K562 (cell line): ENCODE measurements at regions not wholly inside any gene's neighbourhood (a gene's known extent, or its start where the extent isn't known, plus 50 kb on each side); places are given as distances from the start of the nearest gene placed in this dataset.

Source experiments
- ATAC-seq: fragments of 200-7000 bp; cut with Tn5 transposase; 3 replicates; pipeline ENCODE4 v1.9.1; 2020; ENCODE audit warnings: moderate library complexity
- BruUV-seq: library from RNA; stranded (reverse); fragments of 400-500 nt; replicated peaks from 2 replicates; lab custom pipeline; 2021; lab: Mats Ljungman, UMichigan
- CTCF ChIA-PET: fragments of 300-600 bp; formaldehyde crosslinking; extraction: SDS; loops from one replicate; lab custom pipeline; 2021; ENCODE audit warnings: low intra/inter-chr PET ratio; lab: Yijun Ruan, JAX
- POLR2A ChIA-PET: fragments of 300-600, 350-650 bp; sonication (Branson Sonifier 250); formaldehyde crosslinking; extraction: SDS; loops from one replicate; lab custom pipeline; 2021; ENCODE audit warnings: antibody characterized with exemption, inconsistent platforms; lab: Yijun Ruan, JAX
- DNase-seq, 4 experiments: peaks; one replicate each; pipeline versions ENCODE4 v3.0.0 to v3.0.0-alpha.2; 2011 to 2018; ENCODE audit warnings: low spot score in 3 of 4, mixed read lengths in 3 of 4; ENCODE audit errors: extremely low read depth in 1 of 4
- FAIRE-seq: peaks from 2 replicates; lab custom pipeline; 2011; peaks lifted over from hg19 to GRCh38; lab: Jason Lieb, UNC
- H2AFZ ChIP-seq: 2 replicates; pipeline ENCODE4 v1.6.0; 2011; ENCODE audit warnings: low read depth, low read length, control low read depth, inconsistent platforms
- H3K27ac ChIP-seq: fragments of 200-600 bp; 3 replicates; pipeline ENCODE4 v1.8.0; 2011; ENCODE audit warnings: low read depth, mild to moderate bottlenecking, control low read depth, inconsistent platforms, low read length, moderate library complexity, mixed read lengths; ENCODE audit errors: extremely low read depth
- H3K27me3 ChIP-seq, 2 experiments: fragments of 300-600 bp in 1 of 2; 2 replicates in 1 of 2; 3 replicates in 1 of 2; pipeline versions ENCODE4 v1.6.0 to v1.8.0; 2011; ENCODE audit warnings: inconsistent platforms in 2 of 2, low read length in 2 of 2, mild to moderate bottlenecking in 1 of 2, mixed read lengths in 1 of 2, moderate library complexity in 1 of 2; ENCODE audit not compliant: control insufficient read depth in 2 of 2, insufficient read depth in 2 of 2
- H3K36me3 ChIP-seq: fragments of 300-600 bp; 3 replicates; pipeline ENCODE4 v1.8.0; 2011; ENCODE audit warnings: mild to moderate bottlenecking, low read length, inconsistent platforms; ENCODE audit not compliant: control insufficient read depth, insufficient read depth
- H3K4me1 ChIP-seq, 2 experiments: fragments of 200-600 bp in 1 of 2; replicated peaks in 1 of 2; 2 replicates in 1 of 2; 3 replicates in 1 of 2; pipeline versions ENCODE4 v1.5.1 to v1.8.0; 2011; ENCODE audit warnings: inconsistent platforms in 2 of 2, low read length in 2 of 2, mild to moderate bottlenecking in 1 of 2, mixed read lengths in 1 of 2, moderate library complexity in 1 of 2; ENCODE audit not compliant: control insufficient read depth in 2 of 2, insufficient read depth in 2 of 2
- H3K4me2 ChIP-seq: 2 replicates; pipeline ENCODE4 v1.6.1; 2011; ENCODE audit warnings: low read length, control low read depth, inconsistent platforms, mixed read lengths; ENCODE audit not compliant: insufficient read depth
- H3K4me3 ChIP-seq: fragments of 200-600 bp; sonication (generic), shearing (Covaris generic); 2 replicates; pipeline ENCODE4 v1.5.1; 2016; ENCODE audit warnings: control low read depth, inconsistent platforms
- H3K79me2 ChIP-seq: fragments of 200-600 bp; 3 replicates; pipeline ENCODE4 v1.8.0; 2011; ENCODE audit warnings: low read length, inconsistent platforms; ENCODE audit not compliant: control insufficient read depth, insufficient read depth
- H3K9ac ChIP-seq, 2 experiments: 2 replicates each; pipeline versions ENCODE4 v1.6.0 to v1.6.1; 2011; ENCODE audit warnings: low read depth in 2 of 2, low read length in 2 of 2, control low read depth in 1 of 2, inconsistent platforms in 1 of 2, mild to moderate bottlenecking in 1 of 2, mixed read lengths in 1 of 2; ENCODE audit not compliant: insufficient read depth in 1 of 2
- H3K9me1 ChIP-seq: one replicate; pipeline ENCODE4 v1.6.0; 2011; ENCODE audit warnings: inconsistent platforms, mild to moderate bottlenecking, low read length, moderate library complexity; ENCODE audit not compliant: control insufficient read depth, insufficient read depth
- H3K9me3 ChIP-seq: replicated peaks from 2 replicates; pipeline ENCODE4 v1.5.1; 2011; ENCODE audit warnings: low read depth, low read length, inconsistent platforms; ENCODE audit not compliant: control insufficient read depth, insufficient read depth
- H4K20me1 ChIP-seq: replicated peaks from 2 replicates; pipeline ENCODE4 v1.6.1; 2011; ENCODE audit warnings: low read length, inconsistent platforms, mixed read lengths; ENCODE audit not compliant: control insufficient read depth, insufficient read depth
- GATAD2B ChIP-seq: fragments of 450-650 bp; IDR thresholded peaks from 2 replicates; pipeline ENCODE4 v1.6.1; 2017; ENCODE audit warnings: mild to moderate bottlenecking, borderline replicate concordance
- MYC ChIP-seq, 2 experiments: fragments of 250-450 bp in 1 of 2; sonication (Bioruptor Pico) in 1 of 2; IDR thresholded peaks; 2 replicates each; pipeline versions ENCODE4 v1.5.1 to v1.6.1; 2012 to 2021; ENCODE audit warnings: low read depth in 2 of 2, borderline replicate concordance in 1 of 2, improper control_type of control experiment in 1 of 2, low read length in 1 of 2, mild to moderate bottlenecking in 1 of 2, moderate library complexity in 1 of 2
- PATZ1 ChIP-seq: fragments of 250-450 bp; sonication (Bioruptor Pico); IDR thresholded peaks from 2 replicates; pipeline ENCODE4 v1.5.0; 2020; ENCODE audit warnings: mild to moderate bottlenecking, borderline replicate concordance
- RREB1 ChIP-seq: fragments of 250-450 bp; sonication (Bioruptor Pico); IDR thresholded peaks from 2 replicates; pipeline ENCODE4 v1.4.0; 2020
- SNIP1 ChIP-seq: fragments of 450-650 bp; IDR thresholded peaks from 2 replicates; pipeline ENCODE4 v1.7.1; 2017; ENCODE audit warnings: low read depth, mild to moderate bottlenecking
- SRSF1 ChIP-seq: fragments of 200-400 bp; formaldehyde crosslinking; IDR thresholded peaks from 2 replicates; pipeline ENCODE4 v1.6.1; 2017; ENCODE audit warnings: mild to moderate bottlenecking, low read depth, low read length, moderate library complexity
- STAT5A ChIP-seq: IDR thresholded peaks from 2 replicates; pipeline ENCODE4 v1.6.1; 2012; ENCODE audit warnings: low read length, inconsistent platforms, borderline replicate concordance
- ZBTB33 ChIP-seq: sonication (generic); formaldehyde crosslinking; IDR thresholded peaks from 2 replicates; pipeline ENCODE4 v1.8.1; 2023; ENCODE audit warnings: mild to moderate bottlenecking, missing genetic modification reagents
- ZNF239 ChIP-seq: fragments of 250-450 bp; sonication (Bioruptor Pico); IDR thresholded peaks from 2 replicates; pipeline ENCODE4 v1.4.0; 2020; ENCODE audit warnings: mild to moderate bottlenecking
- ZNF263 ChIP-seq: sonication (generic); formaldehyde crosslinking; IDR thresholded peaks from 2 replicates; pipeline ENCODE4 v1.8.0; 2022; ENCODE audit warnings: mild to moderate bottlenecking, missing genetic modification reagents, borderline replicate concordance
- WGBS: fragments of 100-300 bp; shearing (Covaris generic); methylation state at CpG from one replicate; pipeline ENCODE4 v1.1.6; 2016; ENCODE audit warnings: low coverage, mixed read lengths; ENCODE audit not compliant: insufficient coverage; ENCODE audit errors: missing lambda C conversion rate; 5-methylcytosine and 5-hydroxymethylcytosine counted together
- in situ Hi-C: fragments of 300-500 bp; cut with MboI; formaldehyde crosslinking; loops from 4 replicates; pipeline ENCODE4 v1.15.0; 2018; ENCODE audit warnings: inconsistent platforms, mixed read lengths
- intact Hi-C: fragments of 100-400 bp; cut with micrococcal nuclease; formaldehyde crosslinking; loops from 2 replicates; pipeline ENCODE4 v1.14.2; 2022

GRCh38 chr5:42242210-42242609 is 181.0 kb upstream of the GHR start (continued):
- no peak for TF ChIP-seq ZNF239 (CRISPR knock-in tag)
- TF ChIP-seq STAT5A, result no peak

- H3K9ac ChIP-seq, result no peak overlapping the region
- DNase-seq (no peak), FAIRE-seq (no peak), ATAC-seq (no peak)
- in situ Hi-C loops (no loop called here), intact Hi-C loops (no loop called here)
- no peaks in the 10 kb centered on the region for H3K79me2 ChIP-seq
- no peak overlapping the region for H3K4me3 ChIP-seq
- CTCF ChIA-PET, result no interaction called here
- POLR2A ChIA-PET, result no interaction called here
- H4K20me1 ChIP-seq, result no peaks in the 10 kb centered on the region
- no peaks in the 10 kb centered on the region for H3K36me3 ChIP-seq
- H3K27ac ChIP-seq, result no peak overlapping the region
- H3K27me3 ChIP-seq, result no peaks in the 10 kb centered on the region
- 1% methylated on average over 5 of the region's 5 CpGs for WGBS
- H3K9me3 ChIP-seq, result no peaks in the 10 kb centered on the region
- no TSS peak for BruUV-seq
- H3K4me1 ChIP-seq, result no peaks in the 10 kb centered on the region
- H3K4me2 ChIP-seq, result no peak overlapping the region
- H2AFZ ChIP-seq, result no peak overlapping the region
- H3K9me1 ChIP-seq, result no peaks in the 10 kb centered on the region
- TF ChIP-seq SRSF1 (no peak), GATAD2B (no peak), ZNF263 (no peak), PATZ1 (no peak), SNIP1 (no peak), RREB1 (CRISPR knock-in tag) (no peak), MYC (IDR thresholded peaks at IDR 0.05; ENCODE audit: low read depth, low read length) (no peak), MYC (CRISPR knock-in tag; IDR thresholded peaks at IDR 0.05; ENCODE audit: borderline replicate concordance, low read depth) (no peak), ZBTB33 (CRISPR knock-in tag) (no peak)
Observed at GRCh38 chr5:42242881-42243485, 180.3 kb upstream of the GHR start.
